ENCODE measurements at regions not wholly inside any gene's neighbourhood (a gene's known extent, or its start where the extent isn't known, plus 50 kb on each side); places are given as distances from the start of the nearest gene placed in this dataset.

- TF ChIP-seq POLR2A (IDR thresholded peaks at IDR 0.05) (no peak), CTCF (IDR thresholded peaks at IDR 0.05) (no peak)
Observed at GRCh38 chr16:80407265-80407987, 133.4 kb upstream of the DYNLRB2 start.

Measured in Peyer's patch (tissue), 4 donors.